ENCODE measurements at regions not wholly inside any gene's neighbourhood (a gene's known extent, or its start where the extent isn't known, plus 50 kb on each side); places are given as distances from the start of the nearest gene placed in this dataset.

- TF ChIP-seq, protein P1, sequence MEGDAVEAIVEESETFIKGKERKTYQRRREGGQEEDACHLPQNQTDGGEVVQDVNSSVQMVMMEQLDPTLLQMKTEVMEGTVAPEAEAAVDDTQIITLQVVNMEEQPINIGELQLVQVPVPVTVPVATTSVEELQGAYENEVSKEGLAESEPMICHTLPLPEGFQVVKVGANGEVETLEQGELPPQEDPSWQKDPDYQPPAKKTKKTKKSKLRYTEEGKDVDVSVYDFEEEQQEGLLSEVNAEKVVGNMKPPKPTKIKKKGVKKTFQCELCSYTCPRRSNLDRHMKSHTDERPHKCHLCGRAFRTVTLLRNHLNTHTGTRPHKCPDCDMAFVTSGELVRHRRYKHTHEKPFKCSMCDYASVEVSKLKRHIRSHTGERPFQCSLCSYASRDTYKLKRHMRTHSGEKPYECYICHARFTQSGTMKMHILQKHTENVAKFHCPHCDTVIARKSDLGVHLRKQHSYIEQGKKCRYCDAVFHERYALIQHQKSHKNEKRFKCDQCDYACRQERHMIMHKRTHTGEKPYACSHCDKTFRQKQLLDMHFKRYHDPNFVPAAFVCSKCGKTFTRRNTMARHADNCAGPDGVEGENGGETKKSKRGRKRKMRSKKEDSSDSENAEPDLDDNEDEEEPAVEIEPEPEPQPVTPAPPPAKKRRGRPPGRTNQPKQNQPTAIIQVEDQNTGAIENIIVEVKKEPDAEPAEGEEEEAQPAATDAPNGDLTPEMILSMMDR (IDR thresholded peaks at IDR 0.05; ENCODE audit: low read depth, low read length, poor library complexity, severe bottlenecking): no peak
- TF ChIP-seq EZH2phosphoT487 (IDR thresholded peaks at IDR 0.05; ENCODE audit: borderline replicate concordance, low read length): no peak
Observed at GRCh38 chr10:131678613-131679012, 222.2 kb upstream of the PPP2R2D start.

Measured in DOHH2 (cell line).